GM10248 (cell line): ENCODE measurements at regions not wholly inside any gene's neighbourhood (a gene's known extent, or its start where the extent isn't known, plus 50 kb on each side); places are given as distances from the start of the nearest gene placed in this dataset.

Experiments
- CTCF ChIA-PET: fragments of 300-600 bp; sonication (Branson Sonifier 250); formaldehyde crosslinking; extraction: SDS; loops from one replicate; lab custom pipeline; 2021; ENCODE audit warnings: antibody characterized with exemption; lab: Yijun Ruan, JAX
- POLR2A ChIA-PET: fragments of 350-650 bp; sonication (Branson Sonifier 250); formaldehyde crosslinking; extraction: SDS; loops from one replicate; lab custom pipeline; 2020; ENCODE audit warnings: antibody characterized with exemption; lab: Yijun Ruan, JAX
- DNase-seq: peaks from one replicate; pipeline ENCODE4 v3.0.0; 2012; ENCODE audit errors: extremely low spot score
- CTCF ChIP-seq: IDR thresholded peaks from 2 replicates; pipeline ENCODE4 v1.5.1; 2012; ENCODE audit warnings: mild to moderate bottlenecking, low read depth; ENCODE audit errors: extremely low read depth, missing control alignments, control extremely low read depth

GRCh38 chr4:178611062-178611461 is 1168.8 kb upstream of the AGA start:
- CTCF ChIA-PET = no interaction called here
- POLR2A ChIA-PET = no interaction called here
- DNase-seq = no peak
- no peak for TF ChIP-seq CTCF

- ChIA-PET POLR2A (no interaction called here), CTCF (no interaction called here)
- DNase-seq = no peak
- TF ChIP-seq CTCF = no peak
Measured at GRCh38 chr4:178612733-178613132, 1170.5 kb upstream of the AGA start.

GRCh38 chr4:178632415-178632814 is 1190.2 kb upstream of the AGA start:
- CTCF ChIA-PET = no interaction called here
- POLR2A ChIA-PET = no interaction called here
- no peak for DNase-seq
- no peak for TF ChIP-seq CTCF

GRCh38 chr4:178633263-178633662 is 1191.0 kb upstream of the AGA start:
- no peak for TF ChIP-seq CTCF
- CTCF ChIA-PET = interaction anchor here (1.3 kb wide), 1 partner anchor 12 kb away, joined by 3 read pairs; no protein-coding TSS in a partner anchor
- DNase-seq = no peak
- POLR2A ChIA-PET = no interaction called here

- ChIA-PET POLR2A (no interaction called here), CTCF (no interaction called here)
- no peak for DNase-seq
- TF ChIP-seq CTCF = no peak
Measured at GRCh38 chr4:178664621-178665020, 1222.4 kb upstream of the AGA start.

- TF ChIP-seq CTCF = no peak
- DNase-seq = no peak
- ChIA-PET POLR2A (no interaction called here), CTCF (no interaction called here)
Measured at GRCh38 chr4:178665916-178666315, 1223.7 kb upstream of the AGA start.

GRCh38 chr4:178671766-178672165 is 1229.5 kb upstream of the AGA start:
- ChIA-PET CTCF (interaction anchor here (1.6 kb wide), 1 partner anchor 9 kb away, joined by 3 read pairs; no protein-coding TSS in a partner anchor), POLR2A (no interaction called here)
- no peak for TF ChIP-seq CTCF
- DNase-seq = no peak
